WTC11 (cell line): ENCODE measurements at regions not wholly inside any gene's neighbourhood (a gene's known extent, or its start where the extent isn't known, plus 50 kb on each side); places are given as distances from the start of the nearest gene placed in this dataset.

Source experiments
- CREB1 ChIP-seq: sonication (generic); formaldehyde crosslinking; IDR thresholded peaks from 2 replicates; pipeline ENCODE4 v1.8.0; 2023; ENCODE audit warnings: mild to moderate bottlenecking, missing genetic modification reagents
- CTCF ChIP-seq: fragments of 200-600 bp; IDR thresholded peaks from 2 replicates; pipeline ENCODE4 v1.8.0; 2022; ENCODE audit warnings: antibody characterized with exemption
- ESRRA ChIP-seq: sonication (generic); formaldehyde crosslinking; IDR thresholded peaks from 2 replicates; pipeline ENCODE4 v1.8.1; 2022; ENCODE audit warnings: mild to moderate bottlenecking, missing genetic modification reagents, borderline replicate concordance
- ETV6 ChIP-seq: sonication (generic); formaldehyde crosslinking; IDR thresholded peaks from 2 replicates; pipeline ENCODE4 v1.8.1; 2022; ENCODE audit warnings: mild to moderate bottlenecking, missing genetic modification reagents
- GABPB1 ChIP-seq: sonication (generic); formaldehyde crosslinking; IDR thresholded peaks from 2 replicates; pipeline ENCODE4 v1.8.1; 2023; ENCODE audit warnings: mild to moderate bottlenecking, missing genetic modification reagents
- IRF2 ChIP-seq: sonication (generic); formaldehyde crosslinking; IDR thresholded peaks from 2 replicates; pipeline ENCODE4 v1.8.0; 2022; ENCODE audit warnings: low read depth, missing genetic modification reagents, borderline replicate concordance
- NFE2L1 ChIP-seq: sonication (generic); formaldehyde crosslinking; IDR thresholded peaks from 2 replicates; pipeline ENCODE4 v1.8.1; 2023; ENCODE audit warnings: missing genetic modification reagents
- NR1H2 ChIP-seq: sonication (generic); formaldehyde crosslinking; IDR thresholded peaks from 2 replicates; pipeline ENCODE4 v1.9.0; 2021; ENCODE audit warnings: mild to moderate bottlenecking, moderate library complexity, missing genetic modification reagents
- NR2C2 ChIP-seq: sonication (generic); formaldehyde crosslinking; IDR thresholded peaks from 2 replicates; pipeline ENCODE4 v1.8.0; 2022; ENCODE audit warnings: mild to moderate bottlenecking, missing genetic modification reagents
- SMAD3 ChIP-seq: sonication (generic); formaldehyde crosslinking; IDR thresholded peaks from 2 replicates; pipeline ENCODE4 v1.8.0; 2022; ENCODE audit warnings: missing genetic modification reagents, mild to moderate bottlenecking, borderline replicate concordance
- SP1 ChIP-seq: sonication (generic); formaldehyde crosslinking; conservative IDR thresholded peaks from 2 replicates; pipeline ENCODE4 v1.8.1; 2022; ENCODE audit warnings: missing genetic modification reagents
- USF1 ChIP-seq: sonication (generic); formaldehyde crosslinking; IDR thresholded peaks from 2 replicates; pipeline ENCODE4 v1.8.0; 2022; ENCODE audit warnings: mild to moderate bottlenecking, missing genetic modification reagents
- ZNF232 ChIP-seq: sonication (generic); formaldehyde crosslinking; IDR thresholded peaks from 2 replicates; pipeline ENCODE4 v1.8.0; 2022; ENCODE audit warnings: mild to moderate bottlenecking, missing genetic modification reagents
- ZNF532 ChIP-seq: fragments of 250-450 bp; sonication (Bioruptor Pico); IDR thresholded peaks from 2 replicates; pipeline ENCODE4 v1.9.0; 2021; ENCODE audit warnings: mild to moderate bottlenecking, borderline replicate concordance

- TF ChIP-seq CTCF = no peak
- TF ChIP-seq ESRRA (CRISPR knock-in tag) = no peak
- TF ChIP-seq ZNF532 (CRISPR knock-in tag) = no peak
- no peak for TF ChIP-seq ZNF232 (CRISPR knock-in tag)
- TF ChIP-seq IRF2 (CRISPR knock-in tag) = no peak
- TF ChIP-seq NR1H2 = no peak
- TF ChIP-seq CREB1 (CRISPR knock-in tag) = no peak
- TF ChIP-seq SP1 = no peak
- no peak for TF ChIP-seq SMAD3 (CRISPR knock-in tag)
- no peak for TF ChIP-seq NFE2L1 (CRISPR knock-in tag)
- TF ChIP-seq ETV6 = no peak
- no peak for TF ChIP-seq NR2C2
- TF ChIP-seq GABPB1 (CRISPR knock-in tag) = no peak
- no peak for TF ChIP-seq USF1
Observed at GRCh38 chr6:105669232-105669631, 266.4 kb upstream of the PREP start.
